ENCODE measurements at regions not wholly inside any gene's neighbourhood (a gene's known extent, or its start where the extent isn't known, plus 50 kb on each side); places are given as distances from the start of the nearest gene placed in this dataset.
A peak's percentile ranks its signal among the peaks of the same experiment; 100 is the strongest.

DNA sequence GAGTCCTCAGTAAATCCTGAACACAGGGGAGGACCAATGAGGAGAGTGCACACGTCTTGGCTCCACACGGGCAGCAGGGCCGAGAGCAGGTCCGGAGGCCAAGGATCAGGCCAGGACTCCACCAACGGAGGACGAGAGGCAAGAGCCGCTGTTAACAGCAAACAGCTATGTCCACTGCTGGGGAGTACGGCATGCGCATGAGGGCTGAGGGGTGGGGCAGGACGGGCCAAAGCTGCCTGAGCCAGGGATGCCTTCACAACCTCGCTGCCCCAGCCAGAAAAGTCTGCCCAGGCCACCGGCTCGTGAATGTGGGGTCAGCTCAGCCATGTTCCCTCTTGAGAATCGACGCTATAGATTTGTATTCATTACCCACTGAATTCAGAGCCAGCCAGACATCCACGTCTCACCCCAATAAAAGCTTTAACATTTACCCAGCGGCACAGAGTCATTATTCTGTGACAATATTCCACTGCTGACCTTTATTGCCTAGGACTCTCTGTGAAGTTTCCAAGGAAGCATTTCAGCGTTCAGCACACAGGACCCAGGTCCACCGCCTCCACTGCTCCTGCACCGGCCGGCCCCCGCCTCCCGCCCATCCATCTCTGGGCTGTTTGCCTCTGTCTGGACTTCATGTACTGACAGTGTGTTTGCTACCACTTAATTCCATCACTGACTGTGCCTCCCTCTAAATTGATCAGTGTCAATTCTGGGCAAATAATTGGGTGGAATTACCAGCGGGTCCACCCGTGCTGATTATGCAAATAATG, 384.9 kb downstream of the SHANK2 start:
- peaks cover 5% of the 10 kb centered on the region for H3K4me1 ChIP-seq (ENCODE audit: control insufficient read depth, insufficient read depth, low read length)
- no peak overlapping the region for H3K9ac ChIP-seq (ENCODE audit: low read depth, low read length)
- H3K27me3 ChIP-seq (ENCODE audit: control insufficient read depth, insufficient read depth, low read length) = no peaks in the 10 kb centered on the region
- H3K27ac ChIP-seq (ENCODE audit: low read depth, low read length) = no peak overlapping the region
- H3K9me3 ChIP-seq (ENCODE audit: control insufficient read depth, insufficient read depth, low read length) = no peaks in the 10 kb centered on the region
- no peak overlapping the region for H3K4me3 ChIP-seq (ENCODE audit: low read depth, low read length)
- no peaks in the 10 kb centered on the region for H3K36me3 ChIP-seq (ENCODE audit: control insufficient read depth, insufficient read depth, low read length)

DNA sequence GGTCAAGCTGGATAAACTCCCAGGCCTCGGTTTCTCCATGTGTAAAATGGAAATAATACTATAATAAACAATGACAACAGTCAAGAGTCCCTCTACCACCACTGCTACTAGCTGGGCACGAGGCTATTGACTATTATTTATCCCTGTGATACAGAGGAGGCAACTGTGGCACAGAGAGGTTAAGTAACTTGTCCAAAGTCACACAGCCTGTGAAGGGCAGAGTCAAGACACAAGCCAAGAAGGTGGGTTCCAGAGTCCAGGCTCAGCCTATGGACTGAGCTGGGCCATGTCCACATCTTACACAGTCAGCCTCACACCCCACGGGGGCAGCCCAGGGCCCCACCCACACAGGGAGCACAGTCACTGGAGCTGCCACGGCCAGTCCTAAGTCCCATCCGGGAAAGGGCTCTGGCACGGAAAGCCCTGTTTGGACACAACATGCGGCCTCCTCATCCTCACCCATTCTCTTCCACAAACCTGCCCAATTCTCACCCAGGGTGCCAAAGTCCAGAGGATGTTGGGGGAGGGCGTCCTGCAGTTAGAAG, 384.0 kb downstream of the SHANK2 start:
- H3K9ac ChIP-seq (ENCODE audit: low read depth, low read length) = no peak overlapping the region
- no peaks in the 10 kb centered on the region for H3K9me3 ChIP-seq (ENCODE audit: control insufficient read depth, insufficient read depth, low read length)
- no peak overlapping the region for H3K27ac ChIP-seq (ENCODE audit: low read depth, low read length)
- no peak overlapping the region for H3K4me3 ChIP-seq (ENCODE audit: low read depth, low read length)
- peaks cover 15% of the 10 kb centered on the region for H3K4me1 ChIP-seq (ENCODE audit: control insufficient read depth, insufficient read depth, low read length)
- no peaks in the 10 kb centered on the region for H3K36me3 ChIP-seq (ENCODE audit: control insufficient read depth, insufficient read depth, low read length)
- H3K27me3 ChIP-seq (ENCODE audit: control insufficient read depth, insufficient read depth, low read length) = no peaks in the 10 kb centered on the region

GRCh38 chr11:70869054-70869453, 383.3 kb downstream of the SHANK2 start:
- H3K27me3 ChIP-seq (ENCODE audit: control insufficient read depth, insufficient read depth, low read length) = no peaks in the 10 kb centered on the region
- no peaks in the 10 kb centered on the region for H3K36me3 ChIP-seq (ENCODE audit: control insufficient read depth, insufficient read depth, low read length)
- no peak overlapping the region for H3K27ac ChIP-seq (ENCODE audit: low read depth, low read length)
- no peaks in the 10 kb centered on the region for H3K9me3 ChIP-seq (ENCODE audit: control insufficient read depth, insufficient read depth, low read length)
- no peak overlapping the region for H3K4me3 ChIP-seq (ENCODE audit: low read depth, low read length)
- no peak overlapping the region for H3K9ac ChIP-seq (ENCODE audit: low read depth, low read length)
- H3K4me1 ChIP-seq (ENCODE audit: control insufficient read depth, insufficient read depth, low read length) = peaks cover 19% of the 10 kb centered on the region

DNA sequence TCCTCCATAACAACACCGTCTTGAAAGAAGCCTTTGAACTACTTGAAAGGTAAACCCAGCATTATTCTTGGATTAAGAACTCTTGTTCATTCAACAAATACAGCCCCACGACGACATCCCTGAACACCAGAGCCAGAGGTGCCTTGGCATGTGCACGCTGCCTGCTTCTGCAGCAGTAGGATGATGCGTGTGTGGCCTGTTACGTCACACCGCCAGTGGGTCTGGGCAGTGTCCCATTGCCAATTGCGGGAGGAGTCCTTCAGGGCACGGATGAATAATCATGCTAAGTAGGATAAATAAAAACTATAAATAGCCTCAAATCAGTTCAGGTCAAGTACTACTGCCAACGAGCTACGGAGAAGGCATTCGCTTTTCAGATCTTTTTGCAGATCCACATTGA, 380.5 kb downstream of the SHANK2 start:
- Histone ChIP-seq H3K4me3 (ENCODE audit: low read depth, low read length) (no peak overlapping the region), H3K4me1 (ENCODE audit: control insufficient read depth, insufficient read depth, low read length) (peaks cover 19% of the 10 kb centered on the region), H3K27ac (ENCODE audit: low read depth, low read length) (no peak overlapping the region), H3K9ac (ENCODE audit: low read depth, low read length) (no peak overlapping the region), H3K36me3 (ENCODE audit: control insufficient read depth, insufficient read depth, low read length) (no peaks in the 10 kb centered on the region), H3K27me3 (ENCODE audit: control insufficient read depth, insufficient read depth, low read length) (no peaks in the 10 kb centered on the region), H3K9me3 (ENCODE audit: control insufficient read depth, insufficient read depth, low read length) (no peaks in the 10 kb centered on the region)

DNA sequence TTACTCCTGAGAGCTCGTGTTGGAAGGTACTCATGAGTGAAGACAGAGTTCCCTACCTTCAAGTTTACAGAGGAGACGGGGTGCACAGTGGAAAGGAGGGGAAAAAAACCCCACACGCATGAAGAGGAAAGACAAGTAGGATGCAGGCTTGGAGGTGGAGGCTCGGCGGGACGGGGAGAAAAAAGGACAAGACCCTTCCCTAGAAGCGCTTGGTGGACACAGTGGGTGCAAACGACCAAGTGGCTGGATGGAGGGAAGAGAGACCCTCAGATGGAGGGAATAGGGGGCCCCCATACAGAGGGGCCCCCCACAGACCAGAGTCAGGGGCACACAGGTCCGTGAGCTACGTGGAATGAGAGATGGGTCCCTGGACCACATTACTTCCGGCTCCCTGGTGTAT, 380.1 kb downstream of the SHANK2 start:
- peak overlapping the region; percentile 59 for H3K27ac ChIP-seq (ENCODE audit: low read depth, low read length)

GRCh38 chr11:70872955-70873735, 379.2 kb downstream of the SHANK2 start:
- Histone ChIP-seq H3K9ac (ENCODE audit: low read depth, low read length) (no peak overlapping the region), H3K27me3 (ENCODE audit: control insufficient read depth, insufficient read depth, low read length) (no peaks in the 10 kb centered on the region), H3K9me3 (ENCODE audit: control insufficient read depth, insufficient read depth, low read length) (no peaks in the 10 kb centered on the region), H3K36me3 (ENCODE audit: control insufficient read depth, insufficient read depth, low read length) (no peaks in the 10 kb centered on the region), H3K4me1 (ENCODE audit: control insufficient read depth, insufficient read depth, low read length) (peaks cover 22% of the 10 kb centered on the region), H3K4me3 (ENCODE audit: low read depth, low read length) (no peak overlapping the region), H3K27ac (ENCODE audit: low read depth, low read length) (peak overlapping the region; percentile 59)

More for the DNA sequence above, 380.1 kb downstream of the SHANK2 start:
- H3K9me3 ChIP-seq (ENCODE audit: control insufficient read depth, insufficient read depth, low read length) = no peaks in the 10 kb centered on the region
- H3K27me3 ChIP-seq (ENCODE audit: control insufficient read depth, insufficient read depth, low read length) = no peaks in the 10 kb centered on the region
- H3K4me1 ChIP-seq (ENCODE audit: control insufficient read depth, insufficient read depth, low read length) = peaks cover 19% of the 10 kb centered on the region
- no peak overlapping the region for H3K9ac ChIP-seq (ENCODE audit: low read depth, low read length)
- H3K4me3 ChIP-seq (ENCODE audit: low read depth, low read length) = no peak overlapping the region
- H3K36me3 ChIP-seq (ENCODE audit: control insufficient read depth, insufficient read depth, low read length) = no peaks in the 10 kb centered on the region

DNA sequence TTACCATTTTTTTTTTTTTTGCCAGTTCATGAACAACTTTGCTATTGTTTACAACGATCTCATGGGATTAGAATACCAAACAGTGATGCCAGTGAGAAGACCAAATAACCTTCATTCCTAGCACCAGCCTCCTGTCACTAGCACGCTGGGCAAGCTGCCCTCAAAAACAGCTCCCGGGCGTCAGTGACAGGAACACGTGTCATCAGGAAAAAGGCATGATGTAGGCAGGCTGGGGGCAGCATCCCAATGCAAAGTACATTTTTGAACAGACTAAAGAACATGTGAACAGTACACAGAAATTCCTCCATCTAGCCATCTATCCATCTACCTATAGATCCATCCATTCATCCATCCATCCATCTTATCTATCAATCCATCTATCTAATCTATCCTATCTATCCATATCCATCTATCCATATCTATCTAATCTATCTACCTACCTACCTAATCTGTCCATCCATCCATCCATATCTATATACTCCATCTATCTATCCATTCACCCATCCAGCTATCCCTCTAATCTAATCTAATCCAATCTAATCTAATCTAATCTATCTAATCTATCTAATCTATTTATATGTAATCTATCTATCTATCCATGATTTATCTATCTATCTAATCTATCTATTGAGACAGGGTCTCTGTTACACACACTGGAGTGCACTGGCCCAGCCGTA, 378.5 kb downstream of the SHANK2 start:
- H3K4me1 ChIP-seq (ENCODE audit: control insufficient read depth, insufficient read depth, low read length) = peaks cover 26% of the 10 kb centered on the region
- H3K27me3 ChIP-seq (ENCODE audit: control insufficient read depth, insufficient read depth, low read length) = no peaks in the 10 kb centered on the region
- H3K27ac ChIP-seq (ENCODE audit: low read depth, low read length) = peak overlapping the region; percentile 59
- H3K9ac ChIP-seq (ENCODE audit: low read depth, low read length) = no peak overlapping the region
- no peaks in the 10 kb centered on the region for H3K9me3 ChIP-seq (ENCODE audit: control insufficient read depth, insufficient read depth, low read length)
- no peaks in the 10 kb centered on the region for H3K36me3 ChIP-seq (ENCODE audit: control insufficient read depth, insufficient read depth, low read length)
- H3K4me3 ChIP-seq (ENCODE audit: low read depth, low read length) = no peak overlapping the region

DNA sequence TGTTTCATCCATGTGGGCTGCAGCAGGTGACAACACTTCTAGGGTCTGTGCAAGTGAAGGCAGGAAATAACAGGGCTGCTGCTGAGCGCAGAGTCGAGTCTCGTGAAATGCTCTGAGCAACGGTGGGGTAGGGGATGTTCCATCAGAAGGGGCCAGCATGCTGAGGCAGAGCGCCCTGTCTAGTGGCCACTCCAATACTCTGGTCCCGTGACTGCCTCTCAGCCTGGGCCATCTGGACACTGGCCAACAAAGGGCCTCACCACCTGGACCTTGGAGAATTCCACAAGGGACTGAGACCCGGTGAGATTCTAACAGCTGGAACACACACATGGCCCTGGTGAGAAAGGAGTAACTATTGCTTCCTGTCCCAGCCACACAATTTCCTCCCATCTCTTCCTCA, 375.7 kb downstream of the SHANK2 start:
- Histone ChIP-seq H3K27ac (ENCODE audit: low read depth, low read length) (no peak overlapping the region), H3K36me3 (ENCODE audit: control insufficient read depth, insufficient read depth, low read length) (no peaks in the 10 kb centered on the region), H3K27me3 (ENCODE audit: control insufficient read depth, insufficient read depth, low read length) (no peaks in the 10 kb centered on the region), H3K9ac (ENCODE audit: low read depth, low read length) (no peak overlapping the region), H3K9me3 (ENCODE audit: control insufficient read depth, insufficient read depth, low read length) (no peaks in the 10 kb centered on the region), H3K4me1 (ENCODE audit: control insufficient read depth, insufficient read depth, low read length) (peaks cover 26% of the 10 kb centered on the region), H3K4me3 (ENCODE audit: low read depth, low read length) (no peak overlapping the region)

- no peaks in the 10 kb centered on the region for H3K36me3 ChIP-seq (ENCODE audit: control insufficient read depth, insufficient read depth, low read length)
- peaks cover 23% of the 10 kb centered on the region for H3K4me1 ChIP-seq (ENCODE audit: control insufficient read depth, insufficient read depth, low read length)
- H3K27ac ChIP-seq (ENCODE audit: low read depth, low read length) = no peak overlapping the region
- no peaks in the 10 kb centered on the region for H3K27me3 ChIP-seq (ENCODE audit: control insufficient read depth, insufficient read depth, low read length)
- H3K4me3 ChIP-seq (ENCODE audit: low read depth, low read length) = no peak overlapping the region
- H3K9me3 ChIP-seq (ENCODE audit: control insufficient read depth, insufficient read depth, low read length) = no peaks in the 10 kb centered on the region
- H3K9ac ChIP-seq (ENCODE audit: low read depth, low read length) = no peak overlapping the region
Measured at GRCh38 chr11:70877151-70877550, 375.2 kb downstream of the SHANK2 start.

DNA sequence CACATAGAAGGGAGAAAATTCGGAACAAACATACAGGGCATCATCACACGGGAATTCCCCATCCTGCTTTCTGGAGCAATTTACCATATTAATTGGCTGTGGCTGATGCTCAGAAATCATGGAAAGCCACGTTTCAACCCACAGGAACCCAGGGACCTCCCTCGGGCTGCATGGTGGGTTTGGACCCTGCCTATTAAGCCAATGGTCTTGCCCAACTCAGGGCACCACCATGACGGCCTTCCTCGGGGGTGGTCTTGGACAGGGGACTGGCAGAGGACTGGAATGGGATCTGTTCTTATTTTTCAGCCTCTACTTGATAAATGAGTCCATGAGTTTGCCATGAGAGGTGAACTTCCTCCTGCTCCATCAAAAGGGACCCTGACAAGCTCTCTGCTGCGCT, 374.0 kb downstream of the SHANK2 start:
- Histone ChIP-seq H3K9ac (ENCODE audit: low read depth, low read length) (no peak overlapping the region), H3K27me3 (ENCODE audit: control insufficient read depth, insufficient read depth, low read length) (no peaks in the 10 kb centered on the region), H3K36me3 (ENCODE audit: control insufficient read depth, insufficient read depth, low read length) (no peaks in the 10 kb centered on the region), H3K27ac (ENCODE audit: low read depth, low read length) (no peak overlapping the region), H3K4me1 (ENCODE audit: control insufficient read depth, insufficient read depth, low read length) (peaks cover 11% of the 10 kb centered on the region), H3K9me3 (ENCODE audit: control insufficient read depth, insufficient read depth, low read length) (no peaks in the 10 kb centered on the region), H3K4me3 (ENCODE audit: low read depth, low read length) (no peak overlapping the region)
